ENCODE measurements at regions not wholly inside any gene's neighbourhood (a gene's known extent, or its start where the extent isn't known, plus 50 kb on each side); places are given as distances from the start of the nearest gene placed in this dataset.
A peak's percentile ranks its signal among the peaks of the same experiment; 100 is the strongest.

DNA sequence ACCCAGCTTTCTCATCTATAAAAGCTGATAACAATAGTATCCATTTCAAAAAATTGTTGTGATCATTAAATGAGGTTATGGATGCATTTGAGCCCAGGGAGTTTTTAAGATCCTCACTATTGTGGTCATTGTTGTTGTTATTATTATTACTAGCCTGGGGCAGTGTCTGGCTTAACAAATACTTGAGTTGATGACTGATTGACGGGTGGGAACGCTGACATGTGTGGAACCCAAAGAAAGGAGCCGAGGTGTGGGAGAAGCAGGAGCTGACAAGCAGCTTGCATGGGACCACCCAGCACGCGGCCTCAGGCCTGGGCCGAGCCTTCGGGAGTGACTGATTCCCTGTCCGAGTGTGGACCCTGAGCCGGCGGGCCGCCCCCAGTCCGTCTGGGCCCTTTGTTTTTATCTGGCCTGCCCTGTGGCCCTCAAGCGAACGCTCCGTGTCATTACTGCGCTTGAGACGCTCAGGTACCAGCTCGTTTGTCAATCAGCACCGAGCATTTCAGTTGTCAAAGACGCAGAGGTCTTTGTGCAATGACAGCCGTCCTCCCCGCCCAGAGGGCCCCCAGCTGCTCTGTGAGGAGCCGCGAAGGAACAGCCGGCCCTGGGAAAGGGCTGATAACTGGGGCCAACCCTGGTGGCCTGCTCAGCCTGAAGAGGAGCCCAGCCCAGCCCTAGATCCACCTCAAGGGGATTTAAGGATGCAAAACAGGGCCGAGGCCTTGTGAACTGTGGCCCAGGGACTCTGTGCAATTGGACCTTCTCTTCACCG, 132.9 kb upstream of the FOXF1 start:
- no peak for DNase-seq

- no peak for DNase-seq
Measured at GRCh38 chr16:86378128-86378527, 132.2 kb upstream of the FOXF1 start.

GRCh38 chr16:86378831-86379504, 131.4 kb upstream of the FOXF1 start:
- no peak for DNase-seq

GRCh38 chr16:86379505-86379846, 130.9 kb upstream of the FOXF1 start:
- no peak for DNase-seq

DNA sequence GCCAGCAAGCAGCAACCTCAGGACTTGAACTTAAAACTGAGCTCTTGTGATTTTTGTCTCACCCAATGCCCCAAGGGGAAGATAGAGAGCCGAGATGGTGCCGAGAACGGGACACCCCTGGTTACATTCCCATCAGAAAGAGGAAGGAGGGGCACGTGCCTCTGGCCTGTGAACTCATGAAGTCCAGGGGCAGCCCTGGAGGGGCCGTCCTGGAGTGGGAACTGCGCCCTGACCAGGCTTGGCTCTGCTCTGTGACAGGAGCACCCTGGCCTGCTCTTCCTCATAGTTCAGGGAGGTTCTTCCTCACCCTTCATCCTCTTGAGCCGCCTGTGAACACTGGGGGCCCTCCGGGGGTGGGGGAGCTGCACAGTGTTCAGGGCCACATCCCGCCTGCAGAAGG, 130.3 kb upstream of the FOXF1 start:
- no peak for DNase-seq

- no peak for DNase-seq
Measured at GRCh38 chr16:86381491-86381890, 128.8 kb upstream of the FOXF1 start.

GRCh38 chr16:86382067-86382773, 128.1 kb upstream of the FOXF1 start:
- no peak for DNase-seq

DNA sequence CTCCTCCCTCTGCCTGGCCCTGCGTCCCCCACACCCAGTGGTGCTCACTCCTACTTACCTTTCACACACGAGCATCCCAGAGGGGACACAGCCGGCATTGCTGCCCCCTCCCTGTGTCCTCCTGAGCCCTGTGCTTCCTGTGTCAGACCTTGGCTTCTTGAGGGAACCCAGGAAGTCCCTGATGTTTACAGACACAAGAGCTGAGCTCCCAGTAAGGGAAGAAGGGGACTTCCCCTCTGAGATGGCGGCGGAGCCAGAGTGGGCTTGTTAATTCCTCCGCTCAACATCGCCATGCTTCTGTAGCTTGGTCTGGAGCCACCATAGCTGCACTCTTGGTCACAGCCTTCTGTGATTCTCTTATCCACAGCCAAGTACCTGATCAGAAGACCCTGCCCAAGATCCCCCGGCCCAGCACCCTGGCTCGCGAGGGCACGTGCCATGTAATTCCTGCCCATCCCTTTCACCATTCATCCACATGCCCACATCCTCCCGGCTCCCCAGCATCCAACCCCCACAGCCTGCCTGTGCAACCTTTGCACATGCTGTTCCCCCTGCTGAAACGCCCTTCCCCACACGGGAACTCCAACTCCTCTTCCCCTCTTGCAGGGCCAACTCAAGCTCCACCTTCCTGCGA, 127.4 kb upstream of the FOXF1 start:
- no peak for DNase-seq

GRCh38 chr16:86383488-86384262, 126.7 kb upstream of the FOXF1 start:
- DNase-seq: no peak

- DNase-seq: no peak
Measured at GRCh38 chr16:86384263-86384649, 126.1 kb upstream of the FOXF1 start.

DNA sequence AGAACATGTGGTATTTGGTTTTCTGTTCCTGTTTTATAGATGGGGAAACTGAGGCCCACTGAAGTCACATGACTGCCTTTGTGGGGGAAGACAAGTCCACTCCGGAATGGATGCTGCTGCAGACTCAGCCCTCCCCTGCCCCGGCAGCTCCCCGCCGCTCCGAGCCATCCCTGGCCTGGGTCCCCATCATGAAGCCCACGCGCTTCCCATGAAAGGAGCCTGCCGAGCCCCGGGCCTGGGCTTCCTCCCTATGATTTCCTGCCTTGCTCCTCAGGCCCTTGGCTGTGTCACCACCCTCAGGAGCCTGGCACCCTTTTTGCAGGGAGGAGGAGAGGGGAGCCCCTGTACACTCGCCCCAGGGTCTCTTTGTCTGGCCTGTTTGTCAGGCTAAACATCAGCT, 125.3 kb upstream of the FOXF1 start:
- DNase-seq: no peak

DNA sequence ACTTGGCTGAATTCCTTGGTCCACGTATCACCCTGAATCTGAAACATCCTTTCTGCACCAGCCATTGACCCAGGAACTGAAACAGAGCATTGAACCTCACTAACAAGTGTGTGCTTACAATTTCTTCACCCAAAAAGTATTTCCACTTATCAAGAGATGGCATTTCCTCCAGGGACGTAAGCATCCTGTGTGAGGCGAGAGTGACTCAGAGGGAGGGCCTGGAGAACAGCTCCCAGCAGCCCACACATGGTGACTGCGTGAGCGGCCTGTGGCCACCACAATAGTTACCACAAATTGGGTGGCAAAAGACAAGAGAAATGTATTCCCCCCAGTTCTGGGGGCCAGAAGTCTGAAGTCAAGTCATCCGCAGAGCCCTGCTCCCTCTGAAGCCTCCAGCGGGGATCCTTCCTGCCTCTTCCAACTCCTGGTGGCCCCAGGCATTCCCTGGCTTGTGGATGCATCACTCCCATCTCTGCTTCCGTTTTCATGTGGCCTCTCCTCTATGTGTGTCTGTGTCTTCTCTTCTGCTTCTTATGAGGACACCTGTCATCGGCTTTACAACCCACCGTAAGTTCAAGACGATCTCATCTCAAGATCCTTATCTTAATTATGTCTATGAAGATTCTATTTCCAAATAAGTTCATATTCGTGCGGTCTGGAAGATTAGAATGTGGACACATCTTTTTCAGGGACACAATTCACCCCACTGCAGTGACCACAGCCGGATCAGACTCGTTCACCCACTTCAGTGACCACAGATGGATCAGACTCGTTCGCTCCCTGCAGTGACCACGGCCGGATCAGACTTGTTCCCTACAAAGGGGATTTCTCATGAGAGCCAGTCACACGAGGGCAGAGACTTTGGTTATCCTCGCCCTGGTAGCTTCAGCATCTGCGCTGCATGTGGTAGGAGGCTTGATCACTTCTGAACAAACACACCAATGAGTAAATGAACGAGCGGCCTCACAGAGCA, 122.6 kb upstream of the FOXF1 start:
- DNase-seq: peak; percentile 94

DNA sequence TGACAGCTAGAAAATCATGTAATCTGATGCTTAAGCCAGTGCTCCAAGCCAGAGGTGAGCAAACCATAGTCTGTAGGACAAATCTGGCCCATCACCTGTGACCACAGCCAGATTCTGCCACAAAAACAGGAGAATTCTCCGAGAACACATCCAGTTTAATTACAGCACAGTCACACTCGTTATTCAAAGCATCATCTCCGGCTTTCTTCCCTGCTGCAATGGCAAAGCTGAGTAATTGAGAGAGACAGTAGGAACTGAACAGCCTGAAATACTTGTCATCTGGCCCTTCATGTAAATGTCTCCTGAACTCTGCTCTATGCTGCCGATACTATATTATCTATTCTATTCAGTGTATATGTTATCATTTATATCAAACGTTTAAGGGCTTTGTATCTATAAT, 121.4 kb upstream of the FOXF1 start:
- DNase-seq: no peak

DNA sequence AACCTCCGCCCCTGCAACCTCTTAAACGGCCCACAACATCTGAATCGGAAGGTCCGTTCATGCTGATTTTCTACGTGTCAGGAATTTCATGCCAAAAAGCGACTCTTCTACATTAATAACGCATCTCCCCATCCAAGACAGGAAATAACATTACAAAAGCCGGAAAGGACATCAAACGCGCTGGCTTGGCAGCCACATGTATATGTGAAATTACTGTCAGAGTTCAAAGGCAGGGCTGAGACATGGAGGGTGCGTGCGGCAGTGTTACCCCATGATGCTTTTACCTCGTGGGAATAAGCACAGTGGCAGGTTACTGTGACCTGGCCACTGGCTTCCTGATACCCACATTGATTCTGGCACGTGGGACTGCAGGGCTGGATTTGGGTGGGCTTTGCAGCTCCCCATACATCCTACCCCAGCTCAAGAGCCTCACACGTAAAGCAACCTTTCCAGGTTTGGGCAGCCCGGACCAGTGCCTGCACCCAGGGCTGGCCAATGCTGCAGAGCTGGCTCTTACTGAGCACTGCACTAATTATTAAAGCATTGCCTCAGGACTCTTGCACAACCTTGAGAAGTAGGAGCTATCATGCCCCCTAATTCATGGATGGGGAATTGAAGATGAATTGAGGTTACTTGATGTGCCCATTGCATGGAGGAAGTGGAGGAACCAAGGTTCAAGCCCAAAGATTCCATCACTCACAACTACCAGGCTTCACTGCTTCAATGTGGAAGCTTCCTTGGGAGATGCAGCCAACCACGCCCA, 120.6 kb upstream of the FOXF1 start:
- DNase-seq: no peak

DNA sequence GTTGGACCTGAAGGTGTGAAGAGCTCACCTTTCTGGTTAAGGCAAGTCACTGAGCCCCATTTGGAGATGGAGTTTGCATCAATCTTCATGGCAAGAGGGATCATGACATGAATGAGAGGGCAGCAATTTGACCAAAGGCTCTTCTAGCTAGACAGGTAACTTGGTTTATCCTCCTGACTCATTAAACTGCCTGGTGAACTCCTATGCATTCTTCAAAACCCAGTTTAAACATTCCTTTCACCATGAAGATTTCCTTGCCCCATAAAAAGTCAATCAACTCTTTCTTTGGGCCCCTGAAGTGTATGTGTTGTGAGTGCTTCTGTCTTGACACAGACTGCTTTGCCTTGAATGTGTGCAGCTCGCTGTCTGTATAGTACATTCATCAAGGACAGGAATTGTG, 120.0 kb upstream of the FOXF1 start:
- DNase-seq: no peak

- no peak for DNase-seq
Measured at GRCh38 chr16:86391486-86391885, 118.8 kb upstream of the FOXF1 start.

- no peak for DNase-seq
Measured at GRCh38 chr16:86391984-86392383, 118.3 kb upstream of the FOXF1 start.

- no peak for DNase-seq
Measured at GRCh38 chr16:86392436-86393152, 117.7 kb upstream of the FOXF1 start.

- no peak for DNase-seq
Measured at GRCh38 chr16:86393907-86394626, 116.3 kb upstream of the FOXF1 start.

Data from amniotic stem cell (primary cell).